ENCODE measurements at regions not wholly inside any gene's neighbourhood (a gene's known extent, or its start where the extent isn't known, plus 50 kb on each side); places are given as distances from the start of the nearest gene placed in this dataset.

- DNase-seq, result no peak
These were observed 883.1 kb downstream of the TTLL7 start for GRCh38 chr1:83115785-83116184.

- DNase-seq, result no peak
These were observed 884.6 kb downstream of the TTLL7 start for GRCh38 chr1:83114136-83114834.

GRCh38 chr1:83113652-83114051, 885.3 kb downstream of the TTLL7 start:
- no peak for DNase-seq

DNA sequence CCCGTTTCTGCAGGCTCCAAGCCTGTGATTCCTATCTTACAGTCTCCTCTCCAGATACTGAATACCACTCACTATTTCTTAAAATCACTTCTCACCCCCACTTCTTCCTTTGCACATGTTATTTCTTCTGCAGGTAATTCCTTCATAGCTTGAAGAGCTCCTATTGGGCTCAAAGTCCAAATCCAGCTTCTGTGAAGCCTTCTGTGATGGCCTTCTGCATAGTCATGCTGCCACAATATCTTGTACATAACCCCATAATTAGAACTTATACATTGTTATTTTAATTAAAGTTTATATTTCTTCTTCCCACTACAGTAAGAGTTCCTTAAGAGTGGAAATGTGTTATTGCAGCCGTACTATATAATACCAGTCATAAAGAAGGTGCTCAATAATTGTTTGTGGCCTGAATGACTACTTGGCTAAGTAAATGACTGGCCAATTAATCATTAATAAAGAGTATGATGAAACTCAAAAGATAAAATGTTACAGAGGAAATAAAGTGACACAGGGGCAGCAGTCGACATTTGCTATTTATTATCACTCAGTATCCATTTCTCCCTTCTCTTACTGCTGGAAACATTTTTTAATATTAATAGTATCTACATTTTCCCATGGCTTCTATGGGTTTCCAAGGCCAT, 886.6 kb downstream of the TTLL7 start:
- no peak for DNase-seq

DNA sequence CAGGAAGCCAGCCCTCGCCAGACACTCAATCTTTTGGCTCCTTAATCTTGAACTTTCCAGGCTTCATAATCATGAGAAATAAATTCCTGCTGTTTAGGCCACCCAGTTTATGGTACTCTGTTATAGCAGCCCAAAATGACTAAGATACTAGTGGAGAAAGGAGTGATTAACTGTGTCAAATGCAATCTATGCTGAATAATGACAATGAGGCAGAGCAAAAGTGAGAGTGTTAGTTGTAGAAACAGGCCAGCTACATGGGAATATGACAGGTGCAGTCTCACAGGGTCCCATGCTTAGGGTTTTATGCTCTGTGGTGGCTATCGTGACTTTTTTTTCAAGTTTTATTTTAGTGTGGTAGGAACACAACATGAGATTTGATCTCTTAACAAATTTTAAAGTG, 888.8 kb downstream of the TTLL7 start:
- DNase-seq, result no peak

GRCh38 chr1:83109692-83110091, 889.2 kb downstream of the TTLL7 start:
- DNase-seq, result no peak

DNA sequence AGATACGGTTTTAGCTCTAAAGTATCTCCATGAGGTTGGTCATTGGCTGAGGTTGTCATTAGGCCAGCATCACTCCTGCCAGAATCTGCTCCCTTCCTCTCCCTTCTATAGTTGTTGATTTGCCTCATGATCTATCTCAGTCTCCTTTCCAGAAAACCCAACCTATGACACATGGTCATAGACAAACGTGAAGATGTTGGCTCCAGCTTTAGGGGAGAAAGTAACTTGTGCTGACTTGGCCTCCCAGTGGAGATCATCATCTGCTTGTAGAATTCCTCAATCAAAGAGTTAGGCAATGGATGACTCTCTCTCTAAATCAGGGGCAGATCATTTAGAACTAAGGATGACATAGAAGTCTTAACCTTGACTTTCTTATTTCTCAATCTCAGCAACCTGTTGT, 894.4 kb downstream of the TTLL7 start:
- DNase-seq, result no peak

- no peak for DNase-seq
These were observed 895.6 kb downstream of the TTLL7 start for GRCh38 chr1:83103341-83103740.

- no peak for DNase-seq
These were observed 896.3 kb downstream of the TTLL7 start for GRCh38 chr1:83102630-83103071.

DNA sequence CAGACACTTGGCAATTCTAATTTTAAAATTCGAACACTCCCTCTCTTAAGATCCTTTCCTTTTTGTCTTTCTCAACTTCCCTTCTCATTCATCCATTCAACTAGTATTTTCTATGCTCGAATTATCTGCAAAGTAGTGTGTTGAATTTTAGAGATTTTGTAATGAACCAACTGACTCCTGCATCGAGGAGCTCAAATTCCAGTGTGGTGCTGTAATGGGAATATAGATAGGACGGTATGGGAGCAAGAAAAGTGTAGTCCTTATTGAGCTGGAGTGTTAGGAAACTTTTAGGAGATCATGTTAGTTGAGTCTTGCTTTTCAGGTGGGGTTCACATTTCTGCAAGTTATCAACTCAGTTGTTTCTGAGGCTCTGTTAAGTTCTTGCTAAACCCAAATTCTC, 897.5 kb downstream of the TTLL7 start:
- DNase-seq, result no peak

GRCh38 chr1:83100133-83100532, 898.8 kb downstream of the TTLL7 start:
- no peak for DNase-seq

GRCh38 chr1:83098791-83099190, 900.1 kb downstream of the TTLL7 start:
- DNase-seq, result no peak

GRCh38 chr1:83098131-83098530, 900.8 kb downstream of the TTLL7 start:
- no peak for DNase-seq

DNA sequence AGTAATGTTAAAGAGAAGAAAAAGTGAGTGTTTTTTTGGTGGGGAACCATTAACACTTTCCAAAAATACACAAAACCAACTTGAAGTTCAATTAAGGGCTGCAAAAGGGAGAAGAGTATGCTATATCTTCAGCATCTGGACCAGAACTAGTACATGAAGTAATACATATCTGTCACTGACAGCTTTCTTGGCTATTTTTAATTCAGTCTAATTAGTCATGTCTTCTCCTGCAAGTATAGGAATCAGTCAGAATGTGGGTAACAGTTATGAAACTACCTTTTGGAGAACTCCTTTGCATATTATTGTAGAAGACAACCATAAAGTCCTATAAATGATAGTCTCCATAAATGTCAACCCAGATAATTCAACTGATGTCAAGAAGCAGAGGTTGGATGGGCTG, 901.2 kb downstream of the TTLL7 start:
- no peak for DNase-seq

DNA sequence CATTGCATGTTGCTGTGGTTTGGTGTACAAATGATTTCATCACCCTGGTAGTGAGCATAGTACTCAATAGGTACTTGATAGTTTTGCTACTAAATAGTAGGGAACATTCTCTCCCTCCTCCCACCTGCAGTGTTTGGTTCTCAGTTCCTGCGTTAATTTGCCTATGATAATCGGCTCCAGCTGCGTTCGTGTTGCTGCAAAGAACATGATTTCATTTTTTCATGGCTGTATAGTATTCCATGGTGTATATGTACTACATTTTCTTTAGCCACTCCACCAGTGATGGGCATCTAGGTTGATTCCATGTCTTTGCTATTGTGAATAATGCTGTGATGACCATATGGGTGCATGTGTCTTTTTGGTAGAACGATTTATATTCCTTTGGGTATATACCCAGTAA, 903.4 kb downstream of the TTLL7 start:
- no peak for DNase-seq

GRCh38 chr1:83090195-83090594, 908.7 kb downstream of the TTLL7 start:
- DNase-seq, result no peak

GRCh38 chr1:83087851-83088250, 911.1 kb downstream of the TTLL7 start:
- DNase-seq, result no peak

- DNase-seq, result no peak
These were observed 911.9 kb downstream of the TTLL7 start for GRCh38 chr1:83086986-83087512.

DNA sequence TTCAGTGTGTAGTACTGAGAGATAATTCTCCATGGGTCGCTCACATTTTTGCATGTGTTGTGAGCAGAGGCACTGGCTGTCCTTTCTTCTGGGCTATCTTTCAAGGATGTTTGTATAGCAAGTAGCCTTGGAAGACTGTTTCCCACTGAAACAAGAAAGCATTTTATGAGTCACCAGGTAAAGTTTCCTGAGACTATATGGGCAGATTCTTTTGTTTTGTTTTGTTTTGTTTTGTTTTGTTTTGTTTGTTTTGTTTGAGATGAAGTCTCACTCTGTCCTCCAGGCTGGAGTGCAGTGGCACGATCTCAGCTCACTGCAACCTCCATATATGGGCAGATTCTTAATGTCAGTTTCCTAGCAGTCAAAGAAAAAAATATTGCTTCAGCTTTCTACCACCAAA, 912.6 kb downstream of the TTLL7 start:
- no peak for DNase-seq

DNA sequence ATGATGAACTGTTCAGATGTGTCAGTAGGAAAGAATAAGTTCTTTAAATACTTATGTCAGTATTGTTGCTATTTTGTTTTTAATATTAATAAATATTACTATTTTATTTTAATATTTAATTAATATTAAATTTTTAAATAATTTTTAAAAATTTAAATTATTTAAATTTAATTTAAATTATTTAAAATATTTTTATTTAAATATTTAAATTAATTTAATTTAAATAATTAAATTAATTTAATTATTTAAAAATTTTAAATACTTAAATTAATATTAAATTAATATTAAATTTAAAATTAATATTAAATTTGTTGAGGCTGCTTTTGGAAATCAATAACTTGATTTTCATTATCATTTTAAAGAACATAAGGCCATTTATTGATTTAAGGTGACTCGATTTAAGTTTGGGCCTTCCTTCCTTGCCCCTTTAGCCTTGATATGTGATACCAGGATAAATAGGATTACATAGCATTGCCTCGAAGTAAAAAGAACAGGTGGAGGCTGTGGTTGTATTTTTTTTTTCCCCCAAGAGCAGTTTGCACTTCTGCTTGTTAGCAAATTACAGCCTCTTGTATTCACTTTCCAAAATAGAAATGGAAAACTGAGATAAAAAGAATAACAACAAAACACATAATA, 915.2 kb downstream of the TTLL7 start:
- DNase-seq, result no peak

DNA sequence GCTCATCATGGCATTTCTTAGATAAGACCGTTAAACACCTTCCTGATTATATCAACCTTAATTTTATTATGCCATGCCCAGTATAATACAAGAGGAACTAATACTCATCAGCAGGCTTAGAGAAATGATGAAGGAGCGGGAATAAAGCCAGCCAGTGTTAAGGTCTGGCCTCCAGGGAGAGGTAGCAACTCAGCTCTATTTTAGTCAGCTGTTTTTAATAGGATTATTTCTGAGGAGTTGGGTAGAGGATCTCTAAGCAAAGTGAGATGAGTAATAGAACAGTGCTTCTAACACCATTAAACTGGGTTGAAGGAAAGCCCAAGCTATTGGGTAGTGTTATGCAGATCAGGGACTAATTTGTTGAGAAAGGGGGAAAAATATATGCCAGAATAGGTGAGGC, 921.5 kb downstream of the TTLL7 start:
- no peak for DNase-seq

DNA sequence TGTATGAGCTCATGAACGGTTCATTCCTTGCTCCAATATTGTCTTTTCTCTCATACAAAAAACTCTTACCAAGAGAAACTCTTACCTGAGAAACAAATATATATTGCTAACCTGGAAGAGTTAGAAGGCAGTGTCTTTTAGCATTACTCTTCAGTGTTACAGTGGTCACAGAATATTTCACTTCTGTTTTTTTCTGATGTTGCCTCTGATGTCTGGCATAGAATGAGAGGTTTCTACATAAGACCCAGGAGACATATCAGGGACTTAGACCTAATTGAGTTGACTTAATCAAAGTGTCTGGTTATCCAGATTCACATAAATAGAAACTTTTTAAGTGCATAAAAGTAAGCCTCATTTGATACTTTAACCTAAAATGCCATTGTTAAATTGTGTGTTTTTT, 923.8 kb downstream of the TTLL7 start:
- no peak for DNase-seq

GRCh38 chr1:83067954-83068353, 931.0 kb downstream of the TTLL7 start:
- no peak for DNase-seq
